ENCODE measurements at regions not wholly inside any gene's neighbourhood (a gene's known extent, or its start where the extent isn't known, plus 50 kb on each side); places are given as distances from the start of the nearest gene placed in this dataset.

DNA sequence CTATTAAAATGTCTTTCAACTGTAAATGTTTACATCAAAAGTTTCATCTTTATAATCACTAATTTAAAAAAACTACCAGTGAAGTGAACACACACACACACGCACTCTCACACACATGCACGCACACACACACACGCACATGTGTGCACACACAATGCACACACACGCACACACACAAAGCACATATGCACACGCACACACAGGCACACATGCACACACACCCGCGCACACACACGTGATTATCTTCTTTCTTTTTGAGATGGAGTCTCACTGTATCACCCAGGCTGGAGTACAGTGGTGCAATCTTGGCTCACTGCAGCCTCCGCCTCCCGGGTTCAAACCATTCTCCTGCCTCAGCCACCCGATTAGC lies 80.0 kb upstream of the FRMD1 start:
- ATAC-seq, result no peak
- no peak for TF ChIP-seq ZNF8 (CRISPR knock-in tag; IDR thresholded peaks at IDR 0.05)
- no peak for TF ChIP-seq ZFP3 (CRISPR knock-in tag; IDR thresholded peaks at IDR 0.05)
- no peak for TF ChIP-seq TOX (CRISPR knock-in tag; IDR thresholded peaks at IDR 0.05; ENCODE audit: borderline replicate concordance)
- TF ChIP-seq, protein P1, sequence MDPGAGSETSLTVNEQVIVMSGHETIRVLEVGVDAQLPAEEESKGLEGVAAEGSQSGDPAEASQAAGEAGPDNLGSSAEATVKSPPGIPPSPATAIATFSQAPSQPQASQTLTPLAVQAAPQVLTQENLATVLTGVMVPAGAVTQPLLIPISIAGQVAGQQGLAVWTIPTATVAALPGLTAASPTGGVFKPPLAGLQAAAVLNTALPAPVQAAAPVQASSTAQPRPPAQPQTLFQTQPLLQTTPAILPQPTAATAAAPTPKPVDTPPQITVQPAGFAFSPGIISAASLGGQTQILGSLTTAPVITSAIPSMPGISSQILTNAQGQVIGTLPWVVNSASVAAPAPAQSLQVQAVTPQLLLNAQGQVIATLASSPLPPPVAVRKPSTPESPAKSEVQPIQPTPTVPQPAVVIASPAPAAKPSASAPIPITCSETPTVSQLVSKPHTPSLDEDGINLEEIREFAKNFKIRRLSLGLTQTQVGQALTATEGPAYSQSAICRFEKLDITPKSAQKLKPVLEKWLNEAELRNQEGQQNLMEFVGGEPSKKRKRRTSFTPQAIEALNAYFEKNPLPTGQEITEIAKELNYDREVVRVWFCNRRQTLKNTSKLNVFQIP (CRISPR knock-in tag; IDR thresholded peaks at IDR 0.05; ENCODE audit: borderline replicate concordance, low read depth), result no peak
- no peak for TF ChIP-seq CREB5 (CRISPR knock-in tag; IDR thresholded peaks at IDR 0.05; ENCODE audit: low read depth)
- no peak for TF ChIP-seq GLIS3 (CRISPR knock-in tag; IDR thresholded peaks at IDR 0.05)
- no peak for TF ChIP-seq ISL1 (CRISPR knock-in tag; IDR thresholded peaks at IDR 0.05)
- TF ChIP-seq, protein P2, sequence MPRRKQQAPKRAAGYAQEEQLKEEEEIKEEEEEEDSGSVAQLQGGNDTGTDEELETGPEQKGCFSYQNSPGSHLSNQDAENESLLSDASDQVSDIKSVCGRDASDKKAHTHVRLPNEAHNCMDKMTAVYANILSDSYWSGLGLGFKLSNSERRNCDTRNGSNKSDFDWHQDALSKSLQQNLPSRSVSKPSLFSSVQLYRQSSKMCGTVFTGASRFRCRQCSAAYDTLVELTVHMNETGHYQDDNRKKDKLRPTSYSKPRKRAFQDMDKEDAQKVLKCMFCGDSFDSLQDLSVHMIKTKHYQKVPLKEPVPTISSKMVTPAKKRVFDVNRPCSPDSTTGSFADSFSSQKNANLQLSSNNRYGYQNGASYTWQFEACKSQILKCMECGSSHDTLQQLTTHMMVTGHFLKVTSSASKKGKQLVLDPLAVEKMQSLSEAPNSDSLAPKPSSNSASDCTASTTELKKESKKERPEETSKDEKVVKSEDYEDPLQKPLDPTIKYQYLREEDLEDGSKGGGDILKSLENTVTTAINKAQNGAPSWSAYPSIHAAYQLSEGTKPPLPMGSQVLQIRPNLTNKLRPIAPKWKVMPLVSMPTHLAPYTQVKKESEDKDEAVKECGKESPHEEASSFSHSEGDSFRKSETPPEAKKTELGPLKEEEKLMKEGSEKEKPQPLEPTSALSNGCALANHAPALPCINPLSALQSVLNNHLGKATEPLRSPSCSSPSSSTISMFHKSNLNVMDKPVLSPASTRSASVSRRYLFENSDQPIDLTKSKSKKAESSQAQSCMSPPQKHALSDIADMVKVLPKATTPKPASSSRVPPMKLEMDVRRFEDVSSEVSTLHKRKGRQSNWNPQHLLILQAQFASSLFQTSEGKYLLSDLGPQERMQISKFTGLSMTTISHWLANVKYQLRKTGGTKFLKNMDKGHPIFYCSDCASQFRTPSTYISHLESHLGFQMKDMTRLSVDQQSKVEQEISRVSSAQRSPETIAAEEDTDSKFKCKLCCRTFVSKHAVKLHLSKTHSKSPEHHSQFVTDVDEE (CRISPR knock-in tag; IDR thresholded peaks at IDR 0.05), result no peak
- TF ChIP-seq OSR1 (CRISPR knock-in tag; IDR thresholded peaks at IDR 0.05), result no peak
- no peak for TF ChIP-seq SNAI2 (CRISPR knock-in tag; IDR thresholded peaks at IDR 0.05)
- TF ChIP-seq CSDC2 (CRISPR knock-in tag; IDR thresholded peaks at IDR 0.05), result no peak
- TF ChIP-seq TCF4 (CRISPR knock-in tag; IDR thresholded peaks at IDR 0.05; ENCODE audit: borderline replicate concordance), result no peak
- TF ChIP-seq ESRRG (CRISPR knock-in tag; IDR thresholded peaks at IDR 0.05), result no peak
- no peak for TF ChIP-seq BACH2 (CRISPR knock-in tag; IDR thresholded peaks at IDR 0.05; ENCODE audit: borderline replicate concordance)
- no peak for TF ChIP-seq ZFP30 (CRISPR knock-in tag; IDR thresholded peaks at IDR 0.05)
- no peak for TF ChIP-seq PPARA (CRISPR knock-in tag; IDR thresholded peaks at IDR 0.05; ENCODE audit: borderline replicate concordance)
- no peak for TF ChIP-seq ZC3H10 (CRISPR knock-in tag; IDR thresholded peaks at IDR 0.05)
- TF ChIP-seq ARNTL (CRISPR knock-in tag; IDR thresholded peaks at IDR 0.05; ENCODE audit: borderline replicate concordance, low read depth), result no peak
- TF ChIP-seq ZNF70 (CRISPR knock-in tag; IDR thresholded peaks at IDR 0.05), result no peak

DNA sequence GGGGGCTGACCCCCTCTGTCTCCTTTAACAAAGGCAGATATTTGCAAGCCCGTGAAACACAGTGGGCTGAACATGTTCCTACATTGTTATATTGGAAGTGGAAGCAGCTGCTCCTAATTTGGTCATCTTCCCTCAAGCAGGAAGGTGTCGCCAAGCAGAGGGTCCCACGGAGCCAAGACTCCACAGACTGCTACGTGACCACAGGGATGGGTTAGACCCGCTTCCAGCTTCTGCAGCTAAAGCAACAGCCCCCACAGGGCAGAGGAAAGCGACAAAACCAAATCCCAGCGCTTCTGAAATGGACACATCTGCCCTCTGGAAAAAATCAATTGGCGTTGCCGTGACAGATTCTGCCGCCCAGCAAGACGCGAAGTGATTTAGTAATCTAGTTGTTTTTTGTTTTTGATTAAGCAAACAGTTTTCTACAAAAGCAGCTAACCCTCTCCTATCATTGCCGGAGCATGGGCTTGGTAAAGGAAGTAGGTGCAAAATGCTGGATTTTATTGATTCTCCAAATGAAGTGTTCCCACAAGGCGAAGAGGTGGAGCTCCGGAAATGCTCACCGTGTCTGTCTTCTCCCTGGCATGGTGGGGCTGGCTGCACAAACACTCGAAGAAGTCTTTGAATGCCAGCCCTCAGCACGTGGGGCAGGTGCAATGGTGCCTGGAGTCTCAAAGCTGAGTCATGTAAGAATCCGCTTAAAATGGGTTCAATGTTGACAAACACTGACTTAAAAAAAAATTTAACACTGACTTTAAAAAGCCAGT lies 79.4 kb upstream of the FRMD1 start:
- TF ChIP-seq ZNF8 (CRISPR knock-in tag; IDR thresholded peaks at IDR 0.05) (no peak), ISL1 (CRISPR knock-in tag; IDR thresholded peaks at IDR 0.05) (no peak), ZNF70 (CRISPR knock-in tag; IDR thresholded peaks at IDR 0.05) (no peak), ZFP30 (CRISPR knock-in tag; IDR thresholded peaks at IDR 0.05) (no peak), ZFP3 (CRISPR knock-in tag; IDR thresholded peaks at IDR 0.05) (no peak), ZNF565 (CRISPR knock-in tag; conservative IDR thresholded peaks at IDR 0.05; ENCODE audit: low read depth) (no peak), TOX (CRISPR knock-in tag; IDR thresholded peaks at IDR 0.05; ENCODE audit: borderline replicate concordance) (no peak), PPARA (CRISPR knock-in tag; IDR thresholded peaks at IDR 0.05; ENCODE audit: borderline replicate concordance) (no peak), ARNTL (CRISPR knock-in tag; IDR thresholded peaks at IDR 0.05; ENCODE audit: borderline replicate concordance, low read depth) (no peak)
- TF ChIP-seq, protein P2 (CRISPR knock-in tag; IDR thresholded peaks at IDR 0.05), result no peak
- TF ChIP-seq, protein P1 (CRISPR knock-in tag; IDR thresholded peaks at IDR 0.05; ENCODE audit: borderline replicate concordance, low read depth), result no peak
- ATAC-seq, result no peak

Measured in SK-N-SH treated with all-trans-retinoic acid at 6 μM for 48 hours (cell line).